Neural progenitor cell (in vitro differentiated cells): ENCODE measurements at regions not wholly inside any gene's neighbourhood (a gene's known extent, or its start where the extent isn't known, plus 50 kb on each side); places are given as distances from the start of the nearest gene placed in this dataset.
"Not testable (repeated sequence)": the region's sequence is repeated elsewhere in the genome, so short reads cannot be mapped to it uniquely, and the experiment has no call there.

ENCODE experiments used
- DNase-seq: peaks from one replicate; pipeline ENCODE4 v3.0.0-alpha.2; 2016; ENCODE audit warnings: low spot score
- H2AFZ ChIP-seq: fragments of 200-600 bp; sonication (generic); replicated peaks from 2 replicates; pipeline ENCODE4 v1.6.1; 2016; ENCODE audit warnings: antibody characterized with exemption
- H3F3A ChIP-seq: fragments of 200-600 bp; sonication (generic); 2 replicates; pipeline ENCODE4 v1.6.1; 2016; ENCODE audit warnings: antibody characterized with exemption, low read depth
- H3K27ac ChIP-seq: fragments of 200-600 bp; sonication (generic); 2 replicates; pipeline ENCODE4 v1.5.1; 2016; ENCODE audit warnings: mild to moderate bottlenecking
- H3K27me3 ChIP-seq: fragments of 200-600 bp; sonication (generic); 2 replicates; pipeline ENCODE4 v1.6.1; 2016; ENCODE audit warnings: mild to moderate bottlenecking, moderate library complexity
- H3K36me3 ChIP-seq: fragments of 200-600 bp; sonication (generic); 2 replicates; pipeline ENCODE4 v1.5.1; 2016
- H3K4me1 ChIP-seq: fragments of 200-600 bp; sonication (generic); 2 replicates; pipeline ENCODE4 v1.6.1; 2016; ENCODE audit warnings: mixed run types
- H3K4me2 ChIP-seq: fragments of 200-600 bp; sonication (generic); 2 replicates; pipeline ENCODE4 v1.6.1; 2016
- H3K4me3 ChIP-seq: fragments of 200-600 bp; sonication (generic); 2 replicates; pipeline ENCODE4 v1.5.1; 2016
- H3K79me2 ChIP-seq: fragments of 200-600 bp; sonication (generic); 2 replicates; pipeline ENCODE4 v1.6.1; 2016; ENCODE audit warnings: low read depth
- H3K9ac ChIP-seq: fragments of 200-600 bp; sonication (generic); 2 replicates; pipeline ENCODE4 v1.6.1; 2016
- H3K9me3 ChIP-seq: fragments of 200-600 bp; sonication (generic); 2 replicates; pipeline ENCODE4 v1.5.1; 2016; ENCODE audit warnings: low read depth
- H4K20me1 ChIP-seq: fragments of 200-600 bp; sonication (generic); 2 replicates; pipeline ENCODE4 v1.6.1; 2016; ENCODE audit warnings: low read depth
- H3K27ac Mint-ChIP-seq: 3 replicates; pipeline ENCODE4 v1.8.0; 2021; ENCODE audit warnings: mixed read lengths
- H3K27me3 Mint-ChIP-seq: 2 replicates; pipeline ENCODE4 v1.8.0; 2022; ENCODE audit warnings: low read depth, mild to moderate bottlenecking, inconsistent platforms, moderate library complexity, mixed read lengths; ENCODE audit not compliant: insufficient read depth
- H3K36me3 Mint-ChIP-seq: 3 replicates; pipeline ENCODE4 v1.8.0; 2021; ENCODE audit warnings: mixed read lengths
- H3K4me1 Mint-ChIP-seq: 3 replicates; pipeline ENCODE4 v1.8.0; 2021; ENCODE audit warnings: mixed read lengths
- H3K4me3 Mint-ChIP-seq: 3 replicates; pipeline ENCODE4 v1.8.0; 2021; ENCODE audit warnings: mild to moderate bottlenecking, moderate library complexity, mixed read lengths
- H3K9me3 Mint-ChIP-seq: 3 replicates; pipeline ENCODE4 v1.8.0; 2020; ENCODE audit warnings: mixed read lengths
- CTCF ChIP-seq: fragments of 200-600 bp; sonication (generic); IDR thresholded peaks from 2 replicates; pipeline ENCODE4 v1.5.1; 2017; ENCODE audit warnings: antibody characterized with exemption, mild to moderate bottlenecking
- EZH2 ChIP-seq: fragments of 200-600 bp; sonication (generic); IDR thresholded peaks from 2 replicates; pipeline ENCODE4 v1.6.1; 2017; ENCODE audit warnings: antibody characterized with exemption, mild to moderate bottlenecking, moderate library complexity
- EZH2phosphoT487 ChIP-seq: fragments of 200-600 bp; sonication (generic); IDR thresholded peaks from 2 replicates; pipeline ENCODE4 v1.6.1; 2017; ENCODE audit warnings: antibody characterized with exemption

- H2AFZ ChIP-seq = no peak overlapping the region
- peaks cover 8% of the 10 kb centered on the region for H3K4me1 ChIP-seq
- H3K4me3 ChIP-seq = no peak overlapping the region
- no peak overlapping the region for H3K4me2 ChIP-seq
- H3K27ac Mint-ChIP-seq = no peak overlapping the region
- no peaks in the 10 kb centered on the region for H3K79me2 ChIP-seq
- no peak overlapping the region for H3K4me3 Mint-ChIP-seq
- H3F3A ChIP-seq = no peaks in the 10 kb centered on the region
- peaks cover 2% of the 10 kb centered on the region for H3K9me3 Mint-ChIP-seq
- H3K36me3 Mint-ChIP-seq = no peaks in the 10 kb centered on the region
- DNase-seq = no peak
- H3K4me1 Mint-ChIP-seq = peaks cover 6% of the 10 kb centered on the region
- no peaks in the 10 kb centered on the region for H3K36me3 ChIP-seq
- H3K27ac ChIP-seq = no peak overlapping the region
- TF ChIP-seq CTCF (no peak), EZH2 (no peak), EZH2phosphoT487 (no peak)
- no peak overlapping the region for H3K9ac ChIP-seq
- H3K9me3 ChIP-seq = no peaks in the 10 kb centered on the region
- no peaks in the 10 kb centered on the region for H3K27me3 ChIP-seq
- peaks cover 3% of the 10 kb centered on the region for H3K27me3 Mint-ChIP-seq
- no peaks in the 10 kb centered on the region for H4K20me1 ChIP-seq
Measured at GRCh38 chr14:82811246-82811645, 1277.6 kb upstream of the SEL1L start.

- H3K36me3 ChIP-seq, H3K4me3 ChIP-seq, H3K79me2 ChIP-seq, H3K9me3 Mint-ChIP-seq, DNase-seq, H3K36me3 Mint-ChIP-seq, H3K27ac Mint-ChIP-seq, H3K27me3 ChIP-seq, H4K20me1 ChIP-seq, H3K9me3 ChIP-seq, H3K9ac ChIP-seq, H3F3A ChIP-seq, H3K4me3 Mint-ChIP-seq, H3K4me1 Mint-ChIP-seq, H2AFZ ChIP-seq, H3K4me2 ChIP-seq, H3K27ac ChIP-seq, H3K4me1 ChIP-seq, H3K27me3 Mint-ChIP-seq: not testable (repeated sequence)
Measured at GRCh38 chr14:82814339-82814738, 1280.7 kb upstream of the SEL1L start.

DNA sequence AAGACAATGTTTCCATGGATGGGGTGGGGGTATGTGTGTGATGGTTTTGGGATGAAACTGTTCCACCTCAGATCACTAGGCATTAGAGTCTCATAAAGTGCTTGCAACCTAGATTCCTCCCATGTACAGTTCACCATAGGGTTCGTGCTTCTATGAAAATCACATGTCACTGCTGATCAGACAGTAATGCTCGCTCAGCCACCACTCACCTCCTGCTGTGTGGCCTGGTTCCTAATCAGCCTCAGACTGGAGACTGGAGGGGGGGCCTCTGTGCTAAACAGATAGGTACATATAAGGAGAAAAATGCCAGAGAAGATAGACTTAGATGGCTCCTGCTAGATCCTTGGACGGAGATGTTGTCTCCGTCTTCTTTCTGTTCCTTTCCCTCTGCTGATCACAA lies 1296.9 kb upstream of the SEL1L start:
- H3K27ac ChIP-seq = no peak overlapping the region
- no peaks in the 10 kb centered on the region for H3K79me2 ChIP-seq
- H3K4me3 Mint-ChIP-seq = no peak overlapping the region
- no peaks in the 10 kb centered on the region for H4K20me1 ChIP-seq
- H3F3A ChIP-seq = no peaks in the 10 kb centered on the region
- H3K36me3 Mint-ChIP-seq = no peaks in the 10 kb centered on the region
- no peaks in the 10 kb centered on the region for H3K9me3 Mint-ChIP-seq
- DNase-seq = no peak
- no peak overlapping the region for H3K4me2 ChIP-seq
- TF ChIP-seq EZH2phosphoT487 = no peak
- no peak for TF ChIP-seq EZH2
- no peak for TF ChIP-seq CTCF
- peaks cover 23% of the 10 kb centered on the region for H3K4me1 ChIP-seq
- no peaks in the 10 kb centered on the region for H3K27me3 ChIP-seq
- H3K36me3 ChIP-seq = no peaks in the 10 kb centered on the region
- no peak overlapping the region for H2AFZ ChIP-seq
- H3K4me3 ChIP-seq = no peak overlapping the region
- no peaks in the 10 kb centered on the region for H3K27me3 Mint-ChIP-seq
- H3K4me1 Mint-ChIP-seq = peaks cover 29% of the 10 kb centered on the region
- H3K27ac Mint-ChIP-seq = no peak overlapping the region
- H3K9me3 ChIP-seq = no peaks in the 10 kb centered on the region
- no peak overlapping the region for H3K9ac ChIP-seq

DNA sequence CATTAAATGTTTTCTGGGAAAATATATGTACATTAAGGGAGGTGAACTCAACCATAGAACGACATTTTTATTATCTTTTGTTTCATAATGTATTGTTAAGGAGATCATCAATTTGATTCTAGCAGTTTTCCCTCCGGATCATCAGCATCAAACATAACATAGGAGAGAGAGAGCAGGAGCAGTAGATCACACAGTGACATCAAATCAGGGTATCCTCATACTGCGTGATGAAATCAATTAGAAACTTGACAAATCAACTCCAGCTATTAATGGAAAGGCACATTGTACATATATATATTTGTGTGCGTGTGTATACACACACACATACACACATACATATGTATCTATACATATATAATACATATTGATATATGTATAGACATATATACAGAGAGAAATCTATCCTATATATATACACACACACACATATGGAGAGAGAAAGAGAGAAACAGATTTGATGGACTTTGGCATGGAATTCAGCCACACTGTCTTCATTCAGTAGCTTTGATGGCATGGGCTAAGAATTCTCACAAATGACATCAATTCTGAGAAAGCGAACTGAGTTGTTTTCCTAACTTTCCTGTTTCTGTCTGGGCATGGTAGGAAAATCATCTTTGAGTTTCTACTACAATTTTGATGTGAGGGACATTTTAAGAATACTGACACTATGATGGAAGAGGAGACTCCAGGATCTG lies 1302.8 kb upstream of the SEL1L start:
- no peaks in the 10 kb centered on the region for H3F3A ChIP-seq
- H3K27me3 Mint-ChIP-seq = no peaks in the 10 kb centered on the region
- H3K36me3 Mint-ChIP-seq = no peaks in the 10 kb centered on the region
- H3K4me3 Mint-ChIP-seq = no peak overlapping the region
- no peaks in the 10 kb centered on the region for H3K9me3 ChIP-seq
- H3K4me2 ChIP-seq = no peak overlapping the region
- TF ChIP-seq EZH2phosphoT487 (no peak), EZH2 (no peak), CTCF (no peak)
- no peak overlapping the region for H3K27ac Mint-ChIP-seq
- H2AFZ ChIP-seq = no peak overlapping the region
- H3K36me3 ChIP-seq = no peaks in the 10 kb centered on the region
- no peak overlapping the region for H3K9ac ChIP-seq
- no peak overlapping the region for H3K4me3 ChIP-seq
- no peak for DNase-seq
- H3K4me1 Mint-ChIP-seq = peaks cover 2% of the 10 kb centered on the region
- no peaks in the 10 kb centered on the region for H3K4me1 ChIP-seq
- no peaks in the 10 kb centered on the region for H4K20me1 ChIP-seq
- H3K27ac ChIP-seq = no peak overlapping the region
- H3K9me3 Mint-ChIP-seq = no peaks in the 10 kb centered on the region
- no peaks in the 10 kb centered on the region for H3K79me2 ChIP-seq
- no peaks in the 10 kb centered on the region for H3K27me3 ChIP-seq
